Fibroblast of mammary gland (primary cell): ENCODE measurements at regions not wholly inside any gene's neighbourhood (a gene's known extent, or its start where the extent isn't known, plus 50 kb on each side); places are given as distances from the start of the nearest gene placed in this dataset.
"Not testable (repeated sequence)": the region's sequence is repeated elsewhere in the genome, so short reads cannot be mapped to it uniquely, and the experiment has no call there.

ENCODE experiments used
- DNase-seq: peaks from one replicate; pipeline ENCODE4 v3.0.0-alpha.2; 2010; ENCODE audit warnings: low read depth
- H3K4me3 ChIP-seq: 2 replicates; pipeline ENCODE4 v1.5.1; 2011; ENCODE audit warnings: low read depth, mild to moderate bottlenecking, low read length, moderate library complexity; ENCODE audit not compliant: control insufficient read depth
- CTCF ChIP-seq: conservative IDR thresholded peaks from 2 replicates; pipeline ENCODE4 v1.5.1; 2011; ENCODE audit warnings: low read depth, low read length, inconsistent platforms; ENCODE audit not compliant: control insufficient read depth, insufficient read depth

GRCh38 chr5:3330442-3330841, 265.2 kb upstream of the IRX1 start:
- H3K4me3 ChIP-seq: no peak overlapping the region
- TF ChIP-seq CTCF: no peak
- DNase-seq: no peak

- DNase-seq: no peak
- no peak for TF ChIP-seq CTCF
- no peak overlapping the region for H3K4me3 ChIP-seq
Measured at GRCh38 chr5:3329427-3329826, 266.2 kb upstream of the IRX1 start.

- TF ChIP-seq CTCF: no peak
- DNase-seq: no peak
Measured at GRCh38 chr5:3326841-3327232, 268.8 kb upstream of the IRX1 start.

GRCh38 chr5:3325972-3326840, 269.4 kb upstream of the IRX1 start:
- DNase-seq: no peak
- no peak overlapping the region for H3K4me3 ChIP-seq
- no peak for TF ChIP-seq CTCF

More at GRCh38 chr5:3326841-3327232, 268.8 kb upstream of the IRX1 start:
- no peak overlapping the region for H3K4me3 ChIP-seq

- no peak for TF ChIP-seq CTCF
- DNase-seq: no peak
- H3K4me3 ChIP-seq: no peak overlapping the region
Measured at GRCh38 chr5:3325201-3325971, 270.2 kb upstream of the IRX1 start.

GRCh38 chr5:3324421-3325101, 271.1 kb upstream of the IRX1 start:
- TF ChIP-seq CTCF: no peak
- DNase-seq: no peak
- no peak overlapping the region for H3K4me3 ChIP-seq

- not testable (repeated sequence) for H3K4me3 ChIP-seq, DNase-seq
Measured at GRCh38 chr5:3323966-3324365, 271.7 kb upstream of the IRX1 start.
